WERI-Rb-1 (cell line): ENCODE measurements at regions not wholly inside any gene's neighbourhood (a gene's known extent, or its start where the extent isn't known, plus 50 kb on each side); places are given as distances from the start of the nearest gene placed in this dataset.

Experiments
- DNase-seq: peaks from one replicate; pipeline ENCODE4 v3.0.0-alpha.2; 2020
- H3K27ac ChIP-seq: fragments of 250-450 bp; sonication (Bioruptor Pico); 2 replicates; pipeline ENCODE4 v1.5.1; 2020; ENCODE audit warnings: mild to moderate bottlenecking, moderate library complexity
- H3K27me3 ChIP-seq: fragments of 250-450 bp; sonication (Bioruptor Pico); 2 replicates; pipeline ENCODE4 v1.5.1; 2021; ENCODE audit warnings: mild to moderate bottlenecking, low read depth, moderate library complexity; ENCODE audit not compliant: insufficient read depth, severe bottlenecking
- H3K36me3 ChIP-seq: fragments of 250-450 bp; sonication (Bioruptor Pico); 2 replicates; pipeline ENCODE4 v1.5.1; 2020; ENCODE audit warnings: mild to moderate bottlenecking, moderate library complexity
- H3K4me3 ChIP-seq: 2 replicates; pipeline ENCODE4 v1.5.1; 2011; ENCODE audit warnings: low read depth, mild to moderate bottlenecking, control low read depth, low read length
- H3K9me3 ChIP-seq: fragments of 250-450 bp; sonication (Bioruptor Pico); 2 replicates; pipeline ENCODE4 v1.5.1; 2021; ENCODE audit warnings: mild to moderate bottlenecking, moderate library complexity; ENCODE audit not compliant: severe bottlenecking
- TF ChIP-seq, protein P1 (sequence below): IDR thresholded peaks from 2 replicates; pipeline ENCODE4 v1.5.1; 2011; ENCODE audit warnings: low read depth, mild to moderate bottlenecking, control low read depth, inconsistent platforms, low read length

GRCh38 chr2:211174021-211174420 lies 617.6 kb downstream of the CPS1 start:
- no peaks in the 10 kb centered on the region for H3K27me3 ChIP-seq
- H3K9me3 ChIP-seq = no peaks in the 10 kb centered on the region
- H3K27ac ChIP-seq = no peak overlapping the region
- H3K4me3 ChIP-seq = no peak overlapping the region
- no peak for DNase-seq
- H3K36me3 ChIP-seq = no peaks in the 10 kb centered on the region
- TF ChIP-seq, protein P1, sequence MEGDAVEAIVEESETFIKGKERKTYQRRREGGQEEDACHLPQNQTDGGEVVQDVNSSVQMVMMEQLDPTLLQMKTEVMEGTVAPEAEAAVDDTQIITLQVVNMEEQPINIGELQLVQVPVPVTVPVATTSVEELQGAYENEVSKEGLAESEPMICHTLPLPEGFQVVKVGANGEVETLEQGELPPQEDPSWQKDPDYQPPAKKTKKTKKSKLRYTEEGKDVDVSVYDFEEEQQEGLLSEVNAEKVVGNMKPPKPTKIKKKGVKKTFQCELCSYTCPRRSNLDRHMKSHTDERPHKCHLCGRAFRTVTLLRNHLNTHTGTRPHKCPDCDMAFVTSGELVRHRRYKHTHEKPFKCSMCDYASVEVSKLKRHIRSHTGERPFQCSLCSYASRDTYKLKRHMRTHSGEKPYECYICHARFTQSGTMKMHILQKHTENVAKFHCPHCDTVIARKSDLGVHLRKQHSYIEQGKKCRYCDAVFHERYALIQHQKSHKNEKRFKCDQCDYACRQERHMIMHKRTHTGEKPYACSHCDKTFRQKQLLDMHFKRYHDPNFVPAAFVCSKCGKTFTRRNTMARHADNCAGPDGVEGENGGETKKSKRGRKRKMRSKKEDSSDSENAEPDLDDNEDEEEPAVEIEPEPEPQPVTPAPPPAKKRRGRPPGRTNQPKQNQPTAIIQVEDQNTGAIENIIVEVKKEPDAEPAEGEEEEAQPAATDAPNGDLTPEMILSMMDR = no peak

- TF ChIP-seq, protein P1 = no peak
- Histone ChIP-seq H3K9me3 (no peaks in the 10 kb centered on the region), H3K27me3 (no peaks in the 10 kb centered on the region), H3K4me3 (no peak overlapping the region), H3K36me3 (no peaks in the 10 kb centered on the region), H3K27ac (no peak overlapping the region)
- DNase-seq = no peak
Measured at GRCh38 chr2:211174631-211175030, 618.2 kb downstream of the CPS1 start.

- Histone ChIP-seq H3K4me3 (no peak overlapping the region), H3K27ac (no peak overlapping the region), H3K9me3 (no peaks in the 10 kb centered on the region), H3K36me3 (no peaks in the 10 kb centered on the region), H3K27me3 (no peaks in the 10 kb centered on the region)
- DNase-seq = no peak
- TF ChIP-seq, protein P1 = no peak
Measured at GRCh38 chr2:211175956-211176355, 619.6 kb downstream of the CPS1 start.

- Histone ChIP-seq H3K27ac (no peak overlapping the region), H3K4me3 (no peak overlapping the region), H3K27me3 (no peaks in the 10 kb centered on the region), H3K36me3 (no peaks in the 10 kb centered on the region), H3K9me3 (no peaks in the 10 kb centered on the region)
- TF ChIP-seq, protein P1 = no peak
- no peak for DNase-seq
Measured at GRCh38 chr2:211176514-211177141, 620.2 kb downstream of the CPS1 start.

DNA sequence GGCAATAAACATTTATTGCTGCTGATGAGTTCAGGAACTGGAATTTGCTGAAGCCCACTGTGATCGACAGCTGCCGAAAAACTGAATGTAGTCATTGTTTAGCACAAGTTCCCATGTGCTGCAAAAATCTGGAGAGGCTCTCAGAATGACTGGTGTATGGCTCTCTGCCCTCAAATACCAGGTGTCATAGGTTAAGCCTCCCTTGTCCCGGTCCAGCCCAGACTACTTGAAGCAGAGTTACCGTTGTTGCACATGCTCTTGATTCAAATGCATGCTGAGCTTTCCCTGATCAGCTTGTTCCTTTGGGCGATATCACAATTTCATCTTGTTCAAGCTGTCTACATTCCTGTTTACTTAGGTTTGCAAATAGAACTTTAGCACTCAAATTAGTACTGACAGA lies 625.2 kb downstream of the CPS1 start:
- no peak overlapping the region for H3K4me3 ChIP-seq
- H3K27me3 ChIP-seq = no peaks in the 10 kb centered on the region
- DNase-seq = no peak
- TF ChIP-seq, protein P1 = no peak
- H3K27ac ChIP-seq = no peak overlapping the region
- H3K9me3 ChIP-seq = no peaks in the 10 kb centered on the region
- no peaks in the 10 kb centered on the region for H3K36me3 ChIP-seq

DNA sequence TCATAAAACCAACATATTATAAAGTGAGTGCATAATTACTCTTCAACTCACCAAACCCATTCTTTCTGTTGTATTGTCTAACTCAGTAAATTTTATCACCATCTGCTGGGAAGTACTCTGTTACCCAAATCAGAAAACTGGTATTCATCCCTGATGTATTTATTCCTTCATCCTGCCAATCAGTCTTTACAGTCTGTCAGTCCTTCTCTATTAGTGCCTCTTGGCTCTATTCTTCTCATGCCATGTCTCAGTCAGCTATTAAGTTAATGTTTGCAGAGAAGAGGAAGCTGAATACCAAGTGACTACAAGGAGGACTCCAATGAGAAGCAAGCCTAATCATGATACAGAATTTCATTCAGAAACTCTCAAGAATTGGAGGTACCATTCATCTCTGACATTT lies 631.2 kb downstream of the CPS1 start:
- Histone ChIP-seq H3K27me3 (no peaks in the 10 kb centered on the region), H3K4me3 (no peak overlapping the region), H3K27ac (no peak overlapping the region), H3K9me3 (no peaks in the 10 kb centered on the region), H3K36me3 (no peaks in the 10 kb centered on the region)
- no peak for DNase-seq
- TF ChIP-seq, protein P1 = no peak
